K562 (cell line): ENCODE measurements at regions not wholly inside any gene's neighbourhood (a gene's known extent, or its start where the extent isn't known, plus 50 kb on each side); places are given as distances from the start of the nearest gene placed in this dataset.

Experiments used
- EGR1 ChIP-seq: fragments of 450-650 bp; conservative IDR thresholded peaks from 2 replicates; pipeline ENCODE4 v1.6.1; 2017; ENCODE audit warnings: mild to moderate bottlenecking
- EWSR1 ChIP-seq: fragments of 450-650 bp; IDR thresholded peaks from 2 replicates; pipeline ENCODE4 v1.6.1; 2018; ENCODE audit warnings: borderline replicate concordance, mild to moderate bottlenecking, low read depth, moderate library complexity; ENCODE audit not compliant: partially characterized antibody
- EZH2 ChIP-seq: IDR thresholded peaks from 2 replicates; pipeline ENCODE4 v1.6.1; 2012; ENCODE audit warnings: low read depth, mild to moderate bottlenecking, inconsistent platforms, low read length, borderline replicate concordance
- HDAC2 ChIP-seq: fragments of 450-650 bp; IDR thresholded peaks from 2 replicates; pipeline ENCODE4 v1.6.1; 2016; ENCODE audit warnings: mild to moderate bottlenecking
- NCOA6 ChIP-seq: fragments of 450-650 bp; IDR thresholded peaks from 2 replicates; pipeline ENCODE4 v1.6.1; 2017; ENCODE audit warnings: mild to moderate bottlenecking
- PTBP1 ChIP-seq: fragments of 200-400 bp; formaldehyde crosslinking; IDR thresholded peaks from 2 replicates; pipeline ENCODE4 v1.6.1; 2017; ENCODE audit warnings: low read depth, low read length
- RNF2 ChIP-seq: sonication (generic); IDR thresholded peaks from 2 replicates; pipeline ENCODE4 v1.6.1; 2016
- SRSF1 ChIP-seq: fragments of 200-400 bp; formaldehyde crosslinking; IDR thresholded peaks from 2 replicates; pipeline ENCODE4 v1.6.1; 2017; ENCODE audit warnings: mild to moderate bottlenecking, low read depth, low read length, moderate library complexity
- TF ChIP-seq, protein P1 (sequence below): sonication (generic); formaldehyde crosslinking; IDR thresholded peaks from 2 replicates; pipeline ENCODE4 v1.8.1; 2023; ENCODE audit warnings: mild to moderate bottlenecking, missing genetic modification reagents
- TF ChIP-seq, protein P2 (sequence below): fragments of 250-450 bp; sonication (Bioruptor Pico); IDR thresholded peaks from 2 replicates; pipeline ENCODE4 v1.8.0; 2022; ENCODE audit warnings: inconsistent platforms, mild to moderate bottlenecking, moderate library complexity, borderline replicate concordance
- TF ChIP-seq, protein P3 (sequence below): sonication (generic); formaldehyde crosslinking; IDR thresholded peaks from 2 replicates; pipeline ENCODE4 v1.9.0; 2022; ENCODE audit warnings: mild to moderate bottlenecking, missing genetic modification reagents
- TF ChIP-seq, protein P4 (sequence below), 3 experiments: IDR thresholded peaks in 2 of 3; conservative IDR thresholded peaks in 1 of 3; 2 replicates each; pipeline ENCODE4 v1.5.1; 2011 to 2012; ENCODE audit warnings: low read length in 3 of 3, mild to moderate bottlenecking in 3 of 3, control low read depth in 2 of 3, improper control_type of control experiment in 1 of 3, inconsistent platforms in 1 of 3, low read depth in 1 of 3, mixed read lengths in 1 of 3, moderate library complexity in 1 of 3; ENCODE audit not compliant: insufficient read depth in 2 of 3
- TF ChIP-seq, protein P5 (sequence below): sonication (generic); formaldehyde crosslinking; IDR thresholded peaks from 2 replicates; pipeline ENCODE4 v1.5.0; 2020; ENCODE audit warnings: missing genetic modification reagents
- TF ChIP-seq, protein P6 (sequence below), 2 experiments: fragments of 450-650 bp; IDR thresholded peaks; 2 replicates each; pipeline ENCODE4 v1.6.1; 2018; ENCODE audit warnings: mild to moderate bottlenecking in 2 of 2, low read depth in 1 of 2; ENCODE audit not compliant: partially characterized antibody in 2 of 2

DNA sequence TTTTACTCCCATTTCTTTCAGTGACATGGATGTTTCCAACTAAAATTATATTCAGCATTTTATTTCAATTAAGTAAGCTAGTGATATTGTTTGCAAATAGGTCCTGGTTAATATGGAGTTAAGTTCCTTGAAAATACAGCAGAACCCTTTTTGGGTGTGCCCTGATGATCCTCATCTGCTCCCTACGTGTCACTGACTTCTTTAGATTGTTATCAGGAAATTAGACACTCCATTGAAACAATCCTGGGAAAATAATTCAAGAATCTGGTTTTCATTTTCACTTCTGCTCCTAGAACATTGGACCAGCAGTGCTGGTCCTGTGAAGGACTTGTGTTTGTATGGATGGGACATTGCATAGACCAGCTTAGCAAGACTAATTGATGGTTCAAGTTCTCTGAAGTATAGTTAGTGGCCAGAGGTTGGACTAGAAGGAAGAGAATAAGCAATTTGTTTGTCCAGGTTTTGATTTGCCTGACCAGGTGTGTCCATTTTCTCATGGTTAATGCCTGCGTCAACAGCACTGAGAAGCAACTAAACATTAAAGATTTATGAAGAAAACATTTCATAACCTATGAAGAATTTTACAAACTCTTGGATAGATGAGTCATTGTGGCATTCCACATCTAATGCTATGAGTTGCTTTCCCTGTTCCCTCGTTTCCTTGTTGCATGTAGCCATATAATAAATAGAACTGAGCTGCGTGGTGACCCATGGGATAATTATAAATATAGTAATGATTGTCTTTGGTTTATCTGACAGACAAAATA lies 95.8 kb downstream of the ZPLD1 start:
- no peak for TF ChIP-seq EWSR1
- TF ChIP-seq, protein P1, sequence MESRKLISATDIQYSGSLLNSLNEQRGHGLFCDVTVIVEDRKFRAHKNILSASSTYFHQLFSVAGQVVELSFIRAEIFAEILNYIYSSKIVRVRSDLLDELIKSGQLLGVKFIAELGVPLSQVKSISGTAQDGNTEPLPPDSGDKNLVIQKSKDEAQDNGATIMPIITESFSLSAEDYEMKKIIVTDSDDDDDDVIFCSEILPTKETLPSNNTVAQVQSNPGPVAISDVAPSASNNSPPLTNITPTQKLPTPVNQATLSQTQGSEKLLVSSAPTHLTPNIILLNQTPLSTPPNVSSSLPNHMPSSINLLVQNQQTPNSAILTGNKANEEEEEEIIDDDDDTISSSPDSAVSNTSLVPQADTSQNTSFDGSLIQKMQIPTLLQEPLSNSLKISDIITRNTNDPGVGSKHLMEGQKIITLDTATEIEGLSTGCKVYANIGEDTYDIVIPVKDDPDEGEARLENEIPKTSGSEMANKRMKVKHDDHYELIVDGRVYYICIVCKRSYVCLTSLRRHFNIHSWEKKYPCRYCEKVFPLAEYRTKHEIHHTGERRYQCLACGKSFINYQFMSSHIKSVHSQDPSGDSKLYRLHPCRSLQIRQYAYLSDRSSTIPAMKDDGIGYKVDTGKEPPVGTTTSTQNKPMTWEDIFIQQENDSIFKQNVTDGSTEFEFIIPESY, result no peak
- TF ChIP-seq, protein P2, sequence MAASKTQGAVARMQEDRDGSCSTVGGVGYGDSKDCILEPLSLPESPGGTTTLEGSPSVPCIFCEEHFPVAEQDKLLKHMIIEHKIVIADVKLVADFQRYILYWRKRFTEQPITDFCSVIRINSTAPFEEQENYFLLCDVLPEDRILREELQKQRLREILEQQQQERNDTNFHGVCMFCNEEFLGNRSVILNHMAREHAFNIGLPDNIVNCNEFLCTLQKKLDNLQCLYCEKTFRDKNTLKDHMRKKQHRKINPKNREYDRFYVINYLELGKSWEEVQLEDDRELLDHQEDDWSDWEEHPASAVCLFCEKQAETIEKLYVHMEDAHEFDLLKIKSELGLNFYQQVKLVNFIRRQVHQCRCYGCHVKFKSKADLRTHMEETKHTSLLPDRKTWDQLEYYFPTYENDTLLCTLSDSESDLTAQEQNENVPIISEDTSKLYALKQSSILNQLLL, result no peak
- no peak for TF ChIP-seq SRSF1
- TF ChIP-seq HDAC2, result no peak
- TF ChIP-seq, protein P3, sequence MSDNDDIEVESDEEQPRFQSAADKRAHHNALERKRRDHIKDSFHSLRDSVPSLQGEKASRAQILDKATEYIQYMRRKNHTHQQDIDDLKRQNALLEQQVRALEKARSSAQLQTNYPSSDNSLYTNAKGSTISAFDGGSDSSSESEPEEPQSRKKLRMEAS (CRISPR knock-in tag), result no peak
- TF ChIP-seq NCOA6, result no peak
- no peak for TF ChIP-seq RNF2
- TF ChIP-seq, protein P4, sequence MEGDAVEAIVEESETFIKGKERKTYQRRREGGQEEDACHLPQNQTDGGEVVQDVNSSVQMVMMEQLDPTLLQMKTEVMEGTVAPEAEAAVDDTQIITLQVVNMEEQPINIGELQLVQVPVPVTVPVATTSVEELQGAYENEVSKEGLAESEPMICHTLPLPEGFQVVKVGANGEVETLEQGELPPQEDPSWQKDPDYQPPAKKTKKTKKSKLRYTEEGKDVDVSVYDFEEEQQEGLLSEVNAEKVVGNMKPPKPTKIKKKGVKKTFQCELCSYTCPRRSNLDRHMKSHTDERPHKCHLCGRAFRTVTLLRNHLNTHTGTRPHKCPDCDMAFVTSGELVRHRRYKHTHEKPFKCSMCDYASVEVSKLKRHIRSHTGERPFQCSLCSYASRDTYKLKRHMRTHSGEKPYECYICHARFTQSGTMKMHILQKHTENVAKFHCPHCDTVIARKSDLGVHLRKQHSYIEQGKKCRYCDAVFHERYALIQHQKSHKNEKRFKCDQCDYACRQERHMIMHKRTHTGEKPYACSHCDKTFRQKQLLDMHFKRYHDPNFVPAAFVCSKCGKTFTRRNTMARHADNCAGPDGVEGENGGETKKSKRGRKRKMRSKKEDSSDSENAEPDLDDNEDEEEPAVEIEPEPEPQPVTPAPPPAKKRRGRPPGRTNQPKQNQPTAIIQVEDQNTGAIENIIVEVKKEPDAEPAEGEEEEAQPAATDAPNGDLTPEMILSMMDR (IDR thresholded peaks at IDR 0.05 in 2 of 3, conservative IDR thresholded peaks at IDR 0.05 in 1 of 3; ENCODE audit: insufficient read depth in 2 of 3, low read depth in 1 of 3, low read length in 3 of 3), result no peak
- TF ChIP-seq PTBP1, result no peak
- TF ChIP-seq, protein P5, sequence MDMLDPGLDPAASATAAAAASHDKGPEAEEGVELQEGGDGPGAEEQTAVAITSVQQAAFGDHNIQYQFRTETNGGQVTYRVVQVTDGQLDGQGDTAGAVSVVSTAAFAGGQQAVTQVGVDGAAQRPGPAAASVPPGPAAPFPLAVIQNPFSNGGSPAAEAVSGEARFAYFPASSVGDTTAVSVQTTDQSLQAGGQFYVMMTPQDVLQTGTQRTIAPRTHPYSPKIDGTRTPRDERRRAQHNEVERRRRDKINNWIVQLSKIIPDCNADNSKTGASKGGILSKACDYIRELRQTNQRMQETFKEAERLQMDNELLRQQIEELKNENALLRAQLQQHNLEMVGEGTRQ (CRISPR knock-in tag), result no peak
- TF ChIP-seq, protein P6, sequence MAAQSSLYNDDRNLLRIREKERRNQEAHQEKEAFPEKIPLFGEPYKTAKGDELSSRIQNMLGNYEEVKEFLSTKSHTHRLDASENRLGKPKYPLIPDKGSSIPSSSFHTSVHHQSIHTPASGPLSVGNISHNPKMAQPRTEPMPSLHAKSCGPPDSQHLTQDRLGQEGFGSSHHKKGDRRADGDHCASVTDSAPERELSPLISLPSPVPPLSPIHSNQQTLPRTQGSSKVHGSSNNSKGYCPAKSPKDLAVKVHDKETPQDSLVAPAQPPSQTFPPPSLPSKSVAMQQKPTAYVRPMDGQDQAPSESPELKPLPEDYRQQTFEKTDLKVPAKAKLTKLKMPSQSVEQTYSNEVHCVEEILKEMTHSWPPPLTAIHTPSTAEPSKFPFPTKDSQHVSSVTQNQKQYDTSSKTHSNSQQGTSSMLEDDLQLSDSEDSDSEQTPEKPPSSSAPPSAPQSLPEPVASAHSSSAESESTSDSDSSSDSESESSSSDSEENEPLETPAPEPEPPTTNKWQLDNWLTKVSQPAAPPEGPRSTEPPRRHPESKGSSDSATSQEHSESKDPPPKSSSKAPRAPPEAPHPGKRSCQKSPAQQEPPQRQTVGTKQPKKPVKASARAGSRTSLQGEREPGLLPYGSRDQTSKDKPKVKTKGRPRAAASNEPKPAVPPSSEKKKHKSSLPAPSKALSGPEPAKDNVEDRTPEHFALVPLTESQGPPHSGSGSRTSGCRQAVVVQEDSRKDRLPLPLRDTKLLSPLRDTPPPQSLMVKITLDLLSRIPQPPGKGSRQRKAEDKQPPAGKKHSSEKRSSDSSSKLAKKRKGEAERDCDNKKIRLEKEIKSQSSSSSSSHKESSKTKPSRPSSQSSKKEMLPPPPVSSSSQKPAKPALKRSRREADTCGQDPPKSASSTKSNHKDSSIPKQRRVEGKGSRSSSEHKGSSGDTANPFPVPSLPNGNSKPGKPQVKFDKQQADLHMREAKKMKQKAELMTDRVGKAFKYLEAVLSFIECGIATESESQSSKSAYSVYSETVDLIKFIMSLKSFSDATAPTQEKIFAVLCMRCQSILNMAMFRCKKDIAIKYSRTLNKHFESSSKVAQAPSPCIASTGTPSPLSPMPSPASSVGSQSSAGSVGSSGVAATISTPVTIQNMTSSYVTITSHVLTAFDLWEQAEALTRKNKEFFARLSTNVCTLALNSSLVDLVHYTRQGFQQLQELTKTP (IDR thresholded peaks at IDR 0.05; ENCODE audit: low read depth in 1 of 2, partially characterized antibody in 2 of 2), result no peak
- no peak for TF ChIP-seq EZH2
- TF ChIP-seq EGR1, result no peak
